Neural progenitor cell (in vitro differentiated cells): ENCODE measurements at regions not wholly inside any gene's neighbourhood (a gene's known extent, or its start where the extent isn't known, plus 50 kb on each side); places are given as distances from the start of the nearest gene placed in this dataset.

ENCODE experiments used
- CTCF ChIP-seq: fragments of 200-600 bp; sonication (generic); IDR thresholded peaks from 2 replicates; pipeline ENCODE4 v1.5.1; 2017; ENCODE audit warnings: antibody characterized with exemption, mild to moderate bottlenecking
- EZH2 ChIP-seq: fragments of 200-600 bp; sonication (generic); IDR thresholded peaks from 2 replicates; pipeline ENCODE4 v1.6.1; 2017; ENCODE audit warnings: antibody characterized with exemption, mild to moderate bottlenecking, moderate library complexity

GRCh38 chr15:49758456-49758855 lies 137.6 kb downstream of the DTWD1 start:
- TF ChIP-seq CTCF (no peak), EZH2 (no peak)
